ENCODE measurements at regions not wholly inside any gene's neighbourhood (a gene's known extent, or its start where the extent isn't known, plus 50 kb on each side); places are given as distances from the start of the nearest gene placed in this dataset.

GRCh38 chr1:90154711-90155110 is 159.8 kb downstream of the ZNF326 start:
- H3K9me3 Mint-ChIP-seq (ENCODE audit: unreplicated experiment): peaks cover 10% of the 10 kb centered on the region
- no peak overlapping the region for H3K27ac Mint-ChIP-seq (ENCODE audit: unreplicated experiment)
- Histone ChIP-seq H3K4me3 (ENCODE audit: insufficient read depth, low read depth, low read length) (no peak overlapping the region), H3K9ac (ENCODE audit: low read length) (no peak overlapping the region), H2AFZ (ENCODE audit: low read depth, low read length) (no peak overlapping the region), H3K36me3 (ENCODE audit: insufficient read depth, low read length) (no peaks in the 10 kb centered on the region), H3K27ac (ENCODE audit: low read depth, low read length) (no peak overlapping the region), H4K20me1 (ENCODE audit: insufficient read depth, low read length) (no peaks in the 10 kb centered on the region), H3K79me2 (ENCODE audit: insufficient read depth, low read length) (no peaks in the 10 kb centered on the region), H3K4me1 (ENCODE audit: insufficient read depth, low read length) (no peaks in the 10 kb centered on the region), H3K9me3 (ENCODE audit: insufficient read depth, low read depth, low read length) (peaks cover 3% of the 10 kb centered on the region), H3K27me3 (ENCODE audit: insufficient read depth, low read length) (no peaks in the 10 kb centered on the region), H3K4me2 (ENCODE audit: low read length) (no peak overlapping the region)
- DNase-seq (ENCODE audit: low read depth): no peak
- H3K36me3 Mint-ChIP-seq (ENCODE audit: low read depth, unreplicated experiment): no peaks in the 10 kb centered on the region
- H3K4me1 Mint-ChIP-seq (ENCODE audit: low read depth, unreplicated experiment): no peaks in the 10 kb centered on the region
- H3K27me3 Mint-ChIP-seq (ENCODE audit: low read depth, unreplicated experiment): peaks cover 3% of the 10 kb centered on the region
- TF ChIP-seq CTCF (IDR thresholded peaks at IDR 0.05; ENCODE audit: insufficient read depth, low read depth, low read length) (no peak), EZH2 (IDR thresholded peaks at IDR 0.05; ENCODE audit: insufficient read depth, low read length) (no peak)
- no peak overlapping the region for H3K4me3 Mint-ChIP-seq (ENCODE audit: unreplicated experiment)
- no peak for FAIRE-seq

GRCh38 chr1:90149101-90149500 is 154.2 kb downstream of the ZNF326 start:
- H4K20me1 ChIP-seq (ENCODE audit: insufficient read depth, low read length): no peaks in the 10 kb centered on the region
- H3K4me3 ChIP-seq (ENCODE audit: insufficient read depth, low read depth, low read length): no peak overlapping the region
- no peaks in the 10 kb centered on the region for H3K36me3 ChIP-seq (ENCODE audit: insufficient read depth, low read length)
- Mint-ChIP-seq H3K9me3 (ENCODE audit: unreplicated experiment) (peaks cover 10% of the 10 kb centered on the region), H3K27me3 (ENCODE audit: low read depth, unreplicated experiment) (no peaks in the 10 kb centered on the region), H3K36me3 (ENCODE audit: low read depth, unreplicated experiment) (no peaks in the 10 kb centered on the region), H3K27ac (ENCODE audit: unreplicated experiment) (no peak overlapping the region), H3K4me1 (ENCODE audit: low read depth, unreplicated experiment) (peaks cover 3% of the 10 kb centered on the region), H3K4me3 (ENCODE audit: unreplicated experiment) (no peak overlapping the region)
- H3K79me2 ChIP-seq (ENCODE audit: insufficient read depth, low read length): no peaks in the 10 kb centered on the region
- H3K4me2 ChIP-seq (ENCODE audit: low read length): no peak overlapping the region
- no peak overlapping the region for H3K27ac ChIP-seq (ENCODE audit: low read depth, low read length)
- H3K4me1 ChIP-seq (ENCODE audit: insufficient read depth, low read length): no peaks in the 10 kb centered on the region
- no peak for FAIRE-seq
- H3K27me3 ChIP-seq (ENCODE audit: insufficient read depth, low read length): no peaks in the 10 kb centered on the region
- no peak overlapping the region for H2AFZ ChIP-seq (ENCODE audit: low read depth, low read length)
- TF ChIP-seq CTCF (IDR thresholded peaks at IDR 0.05; ENCODE audit: insufficient read depth, low read depth, low read length) (no peak), EZH2 (IDR thresholded peaks at IDR 0.05; ENCODE audit: insufficient read depth, low read length) (no peak)
- no peak overlapping the region for H3K9ac ChIP-seq (ENCODE audit: low read length)
- DNase-seq (ENCODE audit: low read depth): no peak
- H3K9me3 ChIP-seq (ENCODE audit: insufficient read depth, low read depth, low read length): no peaks in the 10 kb centered on the region

- TF ChIP-seq CTCF (IDR thresholded peaks at IDR 0.05; ENCODE audit: insufficient read depth, low read depth, low read length) (no peak), EZH2 (IDR thresholded peaks at IDR 0.05; ENCODE audit: insufficient read depth, low read length) (no peak)
- no peak for FAIRE-seq
- Histone ChIP-seq H3K27me3 (ENCODE audit: insufficient read depth, low read length) (no peaks in the 10 kb centered on the region), H4K20me1 (ENCODE audit: insufficient read depth, low read length) (no peaks in the 10 kb centered on the region), H3K4me2 (ENCODE audit: low read length) (no peak overlapping the region), H3K4me3 (ENCODE audit: insufficient read depth, low read depth, low read length) (no peak overlapping the region), H3K36me3 (ENCODE audit: insufficient read depth, low read length) (no peaks in the 10 kb centered on the region), H3K9me3 (ENCODE audit: insufficient read depth, low read depth, low read length) (no peaks in the 10 kb centered on the region), H2AFZ (ENCODE audit: low read depth, low read length) (no peak overlapping the region), H3K9ac (ENCODE audit: low read length) (no peak overlapping the region), H3K27ac (ENCODE audit: low read depth, low read length) (no peak overlapping the region), H3K79me2 (ENCODE audit: insufficient read depth, low read length) (no peaks in the 10 kb centered on the region), H3K4me1 (ENCODE audit: insufficient read depth, low read length) (no peaks in the 10 kb centered on the region)
- Mint-ChIP-seq H3K36me3 (ENCODE audit: low read depth, unreplicated experiment) (no peaks in the 10 kb centered on the region), H3K4me1 (ENCODE audit: low read depth, unreplicated experiment) (peaks cover 5% of the 10 kb centered on the region), H3K27me3 (ENCODE audit: low read depth, unreplicated experiment) (no peaks in the 10 kb centered on the region), H3K27ac (ENCODE audit: unreplicated experiment) (no peak overlapping the region), H3K4me3 (ENCODE audit: unreplicated experiment) (no peak overlapping the region), H3K9me3 (ENCODE audit: unreplicated experiment) (peaks cover 4% of the 10 kb centered on the region)
- no peak for DNase-seq (ENCODE audit: low read depth)
Observed at GRCh38 chr1:90147093-90147492, 152.2 kb downstream of the ZNF326 start.
